ENCODE measurements at regions not wholly inside any gene's neighbourhood (a gene's known extent, or its start where the extent isn't known, plus 50 kb on each side); places are given as distances from the start of the nearest gene placed in this dataset.

DNA sequence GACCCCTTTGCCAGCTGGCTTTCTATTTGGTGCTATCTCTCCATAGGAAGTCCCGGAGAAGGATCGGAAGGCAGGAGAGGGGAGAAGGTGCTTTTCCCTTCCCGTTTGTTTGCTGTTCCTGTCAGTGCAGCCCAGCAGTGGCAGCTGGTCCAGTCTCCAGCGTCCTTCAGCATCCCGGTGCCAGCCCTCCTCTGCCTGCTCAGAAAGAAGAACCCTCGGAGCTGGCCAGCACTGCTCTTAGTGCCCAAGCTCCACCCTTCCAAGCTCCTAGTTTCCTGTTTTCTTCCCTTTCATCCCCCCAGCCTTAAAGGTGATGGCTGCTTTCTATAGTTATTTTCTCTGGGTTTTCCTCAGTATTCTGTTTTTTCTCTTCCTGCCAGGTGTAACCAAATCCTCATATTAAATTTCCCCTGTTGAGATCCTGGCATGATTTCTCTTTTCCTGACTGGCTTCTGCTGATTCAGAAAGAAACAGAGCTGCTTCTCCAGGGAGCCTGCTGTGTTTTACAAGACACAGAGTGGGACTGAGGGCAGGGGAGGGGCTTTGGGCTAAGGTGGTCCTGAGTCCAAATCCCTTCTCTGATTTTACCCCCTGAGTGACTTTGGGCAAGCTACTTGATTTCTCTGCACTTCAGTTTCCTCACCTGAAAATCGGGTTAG is 186.8 kb downstream of the COPRS start:
- DNase-seq (ENCODE audit: low read depth) = no peak
- TF ChIP-seq, protein P1, sequence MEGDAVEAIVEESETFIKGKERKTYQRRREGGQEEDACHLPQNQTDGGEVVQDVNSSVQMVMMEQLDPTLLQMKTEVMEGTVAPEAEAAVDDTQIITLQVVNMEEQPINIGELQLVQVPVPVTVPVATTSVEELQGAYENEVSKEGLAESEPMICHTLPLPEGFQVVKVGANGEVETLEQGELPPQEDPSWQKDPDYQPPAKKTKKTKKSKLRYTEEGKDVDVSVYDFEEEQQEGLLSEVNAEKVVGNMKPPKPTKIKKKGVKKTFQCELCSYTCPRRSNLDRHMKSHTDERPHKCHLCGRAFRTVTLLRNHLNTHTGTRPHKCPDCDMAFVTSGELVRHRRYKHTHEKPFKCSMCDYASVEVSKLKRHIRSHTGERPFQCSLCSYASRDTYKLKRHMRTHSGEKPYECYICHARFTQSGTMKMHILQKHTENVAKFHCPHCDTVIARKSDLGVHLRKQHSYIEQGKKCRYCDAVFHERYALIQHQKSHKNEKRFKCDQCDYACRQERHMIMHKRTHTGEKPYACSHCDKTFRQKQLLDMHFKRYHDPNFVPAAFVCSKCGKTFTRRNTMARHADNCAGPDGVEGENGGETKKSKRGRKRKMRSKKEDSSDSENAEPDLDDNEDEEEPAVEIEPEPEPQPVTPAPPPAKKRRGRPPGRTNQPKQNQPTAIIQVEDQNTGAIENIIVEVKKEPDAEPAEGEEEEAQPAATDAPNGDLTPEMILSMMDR (IDR thresholded peaks at IDR 0.05; ENCODE audit: low read depth, low read length, missing control alignments) = no peak
- no peak overlapping the region for H3K4me3 ChIP-seq (ENCODE audit: low read depth, low read length)

DNA sequence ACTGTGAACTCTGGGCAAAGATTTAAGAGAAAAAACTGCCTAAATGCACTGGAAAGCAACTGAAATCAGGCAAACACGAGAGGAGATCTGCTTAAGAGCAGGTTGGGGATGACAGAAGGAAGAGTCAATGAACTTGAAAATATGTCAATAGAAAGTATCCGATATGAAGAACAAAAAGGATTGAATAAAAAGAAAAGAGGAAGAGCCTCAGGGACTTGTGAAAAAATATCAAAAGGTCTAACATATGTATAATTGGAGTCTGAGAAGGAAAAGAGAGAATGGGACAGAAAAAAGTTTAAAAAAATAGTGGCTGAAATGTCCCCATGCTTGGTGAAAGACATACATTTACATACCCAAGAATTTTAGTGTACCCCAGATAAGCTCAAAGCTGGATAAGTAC is 195.5 kb downstream of the COPRS start:
- TF ChIP-seq, protein P1 (IDR thresholded peaks at IDR 0.05; ENCODE audit: low read depth, low read length, missing control alignments) = no peak
- H3K4me3 ChIP-seq (ENCODE audit: low read depth, low read length) = no peak overlapping the region
- no peak for DNase-seq (ENCODE audit: low read depth)

DNA sequence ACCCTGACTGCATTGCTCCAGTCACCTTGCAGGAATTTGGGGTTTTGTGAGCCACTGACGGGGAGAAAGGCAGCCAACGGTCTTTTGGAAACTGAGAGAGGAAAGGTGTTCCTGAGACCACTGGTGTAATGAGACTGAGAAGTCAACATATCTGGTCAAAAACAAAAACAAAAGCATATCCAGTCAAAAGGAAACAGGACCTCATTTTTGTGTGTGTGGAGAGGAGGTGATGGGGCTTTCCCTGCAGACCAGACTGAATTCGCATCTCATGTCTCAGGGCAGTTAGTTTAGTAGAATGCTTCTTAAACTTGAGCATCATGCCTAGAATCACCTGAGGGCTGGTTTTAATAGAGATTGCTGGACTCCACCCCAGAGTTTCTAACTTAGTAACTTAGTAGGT is 198.4 kb downstream of the COPRS start:
- H3K4me3 ChIP-seq (ENCODE audit: low read depth, low read length) = no peak overlapping the region
- TF ChIP-seq, protein P1 (IDR thresholded peaks at IDR 0.05; ENCODE audit: low read depth, low read length, missing control alignments) = no peak
- DNase-seq (ENCODE audit: low read depth) = no peak

DNA sequence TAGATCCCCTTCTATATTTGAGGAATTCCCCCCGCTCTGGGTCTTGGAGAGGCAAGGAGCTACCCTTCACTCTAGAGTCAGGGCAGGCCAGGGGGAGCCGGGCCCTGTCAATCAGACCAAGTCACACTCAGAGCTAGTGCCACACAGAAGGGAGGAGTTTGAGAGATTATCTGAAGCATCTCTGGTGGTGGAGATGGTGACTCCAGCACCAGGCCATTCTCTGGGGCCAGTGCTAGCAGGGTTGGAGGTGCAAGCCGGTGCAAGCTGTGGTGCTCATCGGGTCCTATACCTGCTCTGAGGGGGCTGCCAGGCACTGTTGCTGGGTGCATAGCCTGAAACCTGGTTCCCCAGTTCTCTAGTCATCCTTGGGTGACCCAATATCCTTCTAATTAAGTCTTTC is 201.2 kb downstream of the COPRS start:
- no peak for DNase-seq (ENCODE audit: low read depth)
- TF ChIP-seq, protein P1 (IDR thresholded peaks at IDR 0.05; ENCODE audit: low read depth, low read length, missing control alignments) = no peak
- H3K4me3 ChIP-seq (ENCODE audit: low read depth, low read length) = no peak overlapping the region

DNA sequence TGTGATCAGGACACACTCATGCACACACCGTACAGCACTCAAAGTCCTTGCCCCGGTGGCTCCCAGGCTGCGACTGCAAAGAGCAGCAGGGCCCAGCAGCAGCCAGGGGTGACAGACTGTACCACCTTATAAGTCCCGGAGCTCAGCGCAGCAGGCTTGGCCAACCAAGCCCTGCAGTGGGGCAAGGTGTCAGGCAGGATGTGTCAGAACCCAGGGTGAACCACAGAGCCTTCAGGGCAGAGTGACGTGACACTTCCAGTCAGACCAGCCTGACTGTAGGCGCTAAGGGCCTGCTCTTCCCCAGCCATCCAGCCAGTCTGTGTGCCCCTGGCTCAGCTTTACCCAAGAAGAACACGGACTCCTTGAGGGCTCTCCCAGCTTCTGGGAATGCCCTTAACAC is 204.1 kb downstream of the COPRS start:
- TF ChIP-seq, protein P1 (IDR thresholded peaks at IDR 0.05; ENCODE audit: low read depth, low read length, missing control alignments) = no peak
- no peak for DNase-seq (ENCODE audit: low read depth)
- H3K4me3 ChIP-seq (ENCODE audit: low read depth, low read length) = no peak overlapping the region

DNA sequence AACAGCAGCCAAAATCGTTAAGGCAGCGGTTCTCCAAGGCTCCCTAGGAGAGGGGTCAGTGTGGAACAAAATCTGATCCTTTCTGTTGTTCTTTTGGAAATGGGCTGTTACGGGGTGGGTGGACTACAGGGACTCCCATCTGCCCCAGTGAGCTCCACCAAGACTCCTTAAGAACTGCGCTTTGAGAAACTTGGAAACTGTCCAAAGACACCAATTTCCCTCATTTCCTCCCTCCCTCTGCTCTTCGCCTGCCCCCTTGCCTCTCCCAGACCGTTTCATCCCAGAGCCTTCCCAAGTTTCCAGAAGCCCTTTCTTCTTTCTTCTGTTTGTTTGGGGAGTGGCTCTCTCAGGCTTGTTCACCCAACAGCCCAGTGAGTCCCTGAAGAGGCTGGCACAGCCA is 205.4 kb downstream of the COPRS start:
- DNase-seq (ENCODE audit: low read depth) = no peak
- H3K4me3 ChIP-seq (ENCODE audit: low read depth, low read length) = no peak overlapping the region
- TF ChIP-seq, protein P1 (IDR thresholded peaks at IDR 0.05; ENCODE audit: low read depth, low read length, missing control alignments) = no peak
